ENCODE measurements at regions not wholly inside any gene's neighbourhood (a gene's known extent, or its start where the extent isn't known, plus 50 kb on each side); places are given as distances from the start of the nearest gene placed in this dataset.

GRCh38 chr5:148950892-148951291 lies 112.0 kb downstream of the SH3TC2 start:
- TF ChIP-seq CTCF (IDR thresholded peaks at IDR 0.05) (no peak), POLR2A (IDR thresholded peaks at IDR 0.05) (no peak)
